IMR-90 (cell line): ENCODE measurements at regions not wholly inside any gene's neighbourhood (a gene's known extent, or its start where the extent isn't known, plus 50 kb on each side); places are given as distances from the start of the nearest gene placed in this dataset.

ENCODE experiments used
- ATAC-seq: fragments of 200-7000 bp; cut with Tn5 transposase; 2 replicates; pipeline ENCODE4 v1.9.1; 2020; ENCODE audit warnings: low read depth, mild to moderate bottlenecking, moderate library complexity
- BruUV-seq: library from RNA; stranded (reverse); fragments of 400-500 nt; replicated peaks from 2 replicates; lab custom pipeline; 2021; lab: Mats Ljungman, UMichigan
- CTCF ChIA-PET: fragments of 300-600 bp; formaldehyde crosslinking; extraction: SDS; loops from one replicate; lab custom pipeline; 2021; ENCODE audit warnings: antibody characterized with exemption; lab: Yijun Ruan, JAX
- POLR2A ChIA-PET: fragments of 300-600 bp; sonication (Branson Sonifier 250); formaldehyde crosslinking; loops from one replicate; lab custom pipeline; 2022; ENCODE audit warnings: antibody characterized with exemption; ENCODE audit not compliant: unreplicated experiment; lab: Charles Lee
- DNase-seq: peaks from one replicate; pipeline ENCODE4 v3.0.0; 2013
- H2AFZ ChIP-seq: replicated peaks from 2 replicates; pipeline ENCODE3; 2013; ENCODE audit warnings: low read length, mild to moderate bottlenecking; ENCODE audit not compliant: poor library complexity
- H2AK5ac ChIP-seq: 2 replicates; pipeline ENCODE4 v1.6.1; 2013; ENCODE audit warnings: low read depth, low read length, inconsistent platforms
- H2AK9ac ChIP-seq: replicated peaks from 2 replicates; pipeline ENCODE3; 2013; ENCODE audit warnings: mild to moderate bottlenecking, low read depth, low read length, moderate library complexity; ENCODE audit not compliant: poor library complexity
- H2BK120ac ChIP-seq: 2 replicates; pipeline ENCODE4 v1.6.1; 2013; ENCODE audit warnings: low read depth, low read length, inconsistent platforms
- H2BK15ac ChIP-seq: 3 replicates; pipeline ENCODE4 v1.6.1; 2013; ENCODE audit warnings: low read depth, low read length, inconsistent platforms
- H2BK20ac ChIP-seq: 2 replicates; pipeline ENCODE4 v1.6.1; 2013; ENCODE audit warnings: low read depth, mild to moderate bottlenecking, inconsistent platforms, low read length, moderate library complexity
- H2BK5ac ChIP-seq: 2 replicates; pipeline ENCODE4 v1.6.1; 2013; ENCODE audit warnings: mild to moderate bottlenecking, low read depth, low read length, inconsistent platforms; ENCODE audit not compliant: poor library complexity, severe bottlenecking
- H3K14ac ChIP-seq: replicated peaks from 2 replicates; pipeline ENCODE4 v1.6.1; 2013; ENCODE audit warnings: low read depth, low read length, inconsistent platforms
- H3K18ac ChIP-seq: 2 replicates; pipeline ENCODE4 v1.6.1; 2013; ENCODE audit warnings: low read depth, low read length, control low read depth
- H3K23ac ChIP-seq: 2 replicates; pipeline ENCODE4 v1.6.1; 2013; ENCODE audit warnings: low read depth, low read length, inconsistent platforms
- H3K27ac ChIP-seq: 2 replicates; pipeline ENCODE4 v1.5.1; 2013; ENCODE audit warnings: mild to moderate bottlenecking, control low read depth, low read length; ENCODE audit not compliant: insufficient read depth
- H3K27me3 ChIP-seq: 2 replicates; pipeline ENCODE4 v1.6.1; 2013; ENCODE audit warnings: low read length; ENCODE audit not compliant: control insufficient read depth, insufficient read depth
- H3K36me3 ChIP-seq: 2 replicates; pipeline ENCODE4 v1.6.1; 2013; ENCODE audit warnings: low read length, mixed read lengths; ENCODE audit not compliant: control insufficient read depth, insufficient read depth
- H3K4ac ChIP-seq: 2 replicates; pipeline ENCODE4 v1.6.1; 2013; ENCODE audit warnings: low read depth, low read length, inconsistent platforms
- H3K4me1 ChIP-seq: 2 replicates; pipeline ENCODE4 v1.6.1; 2013; ENCODE audit warnings: low read length, mixed read lengths; ENCODE audit not compliant: control insufficient read depth, insufficient read depth
- H3K4me2 ChIP-seq: 2 replicates; pipeline ENCODE4 v1.6.1; 2013; ENCODE audit warnings: low read depth, mild to moderate bottlenecking, control low read depth, low read length, moderate library complexity
- H3K4me3 ChIP-seq: 2 replicates; pipeline ENCODE4 v1.5.1; 2013; ENCODE audit warnings: low read depth, mild to moderate bottlenecking, control low read depth, low read length, moderate library complexity; ENCODE audit not compliant: insufficient read depth
- H3K56ac ChIP-seq: 2 replicates; pipeline ENCODE4 v1.6.1; 2013; ENCODE audit warnings: low read length, inconsistent platforms; ENCODE audit not compliant: insufficient read depth; ENCODE audit errors: extremely low read depth
- H3K79me1 ChIP-seq, 2 experiments: 2 replicates each; pipeline ENCODE4 v1.6.1; 2013; ENCODE audit warnings: low read length in 2 of 2, inconsistent platforms in 1 of 2, low read depth in 1 of 2
- H3K9ac ChIP-seq: 2 replicates; pipeline ENCODE4 v1.6.1; 2013; ENCODE audit warnings: low read depth, low read length, control low read depth
- H3K9me1 ChIP-seq: 2 replicates; pipeline ENCODE4 v1.6.1; 2013; ENCODE audit warnings: low read length, inconsistent platforms; ENCODE audit not compliant: insufficient read depth
- H3K9me3 ChIP-seq: 2 replicates; pipeline ENCODE4 v1.6.1; 2013; ENCODE audit warnings: low read length; ENCODE audit not compliant: control insufficient read depth, insufficient read depth
- H4K20me1 ChIP-seq: 2 replicates; pipeline ENCODE4 v1.6.1; 2013; ENCODE audit warnings: low read length, inconsistent platforms; ENCODE audit not compliant: insufficient read depth
- H4K5ac ChIP-seq: 2 replicates; pipeline ENCODE4 v1.6.1; 2013; ENCODE audit warnings: mild to moderate bottlenecking, low read depth, low read length, control low read depth
- H4K8ac ChIP-seq, 2 experiments: 2 replicates each; pipeline ENCODE4 v1.6.1; 2013; ENCODE audit warnings: low read depth in 2 of 2, low read length in 2 of 2, control low read depth in 1 of 2, inconsistent platforms in 1 of 2
- H4K91ac ChIP-seq: 2 replicates; pipeline ENCODE4 v1.6.1; 2013; ENCODE audit warnings: low read depth, low read length, inconsistent platforms; ENCODE audit not compliant: insufficient read depth
- BHLHE40 ChIP-seq: fragments of 150-350 bp; IDR thresholded peaks from 2 replicates; pipeline ENCODE4 v1.6.1; 2016; ENCODE audit warnings: mild to moderate bottlenecking, low read depth, low read length
- CEBPB ChIP-seq: IDR thresholded peaks from 2 replicates; pipeline ENCODE4 v1.6.1; 2012; ENCODE audit warnings: low read depth, low read length, improper control_type of control experiment
- POLR2A ChIP-seq: IDR thresholded peaks from 2 replicates; pipeline ENCODE4 v1.6.1; 2012; ENCODE audit warnings: mild to moderate bottlenecking, low read depth, low read length
- RFX5 ChIP-seq: IDR thresholded peaks from 2 replicates; pipeline ENCODE4 v1.8.0; 2012; ENCODE audit warnings: low read depth, mild to moderate bottlenecking, low read length, moderate library complexity
- SMC3 ChIP-seq: fragments of 150-350 bp; IDR thresholded peaks from 2 replicates; pipeline ENCODE4 v1.6.1; 2016; ENCODE audit warnings: low read depth, mild to moderate bottlenecking, antibody characterized with exemption, low read length, moderate library complexity
- USF2 ChIP-seq: fragments of 150-350 bp; IDR thresholded peaks from 2 replicates; pipeline ENCODE4 v1.6.1; 2017; ENCODE audit warnings: mild to moderate bottlenecking, antibody characterized with exemption, low read length, low read depth
- WGBS, 2 experiments: methylation state at CpG; one replicate each; pipeline versions ENCODE4 v1.1.5 to v1.1.7; 2013; ENCODE audit warnings: missing lambda C conversion rate in 2 of 2; ENCODE audit not compliant: insufficient read length in 1 of 2; ENCODE audit errors: extremely low coverage in 2 of 2; 5-methylcytosine and 5-hydroxymethylcytosine counted together
- dilution Hi-C: fragments of 300-500 bp; cut with HindIII; formaldehyde crosslinking; loops from one replicate; pipeline ENCODE4 v1.14.3; 2018; ENCODE audit warnings: low sequenced_read_pairs; ENCODE audit not compliant: unreplicated experiment
- in situ Hi-C: fragments of 300-500 bp; cut with MboI; formaldehyde crosslinking; loops from 3 replicates; pipeline ENCODE4 v1.14.3; 2019; ENCODE audit warnings: low sequenced_read_pairs, inconsistent platforms, mixed read lengths
- intact Hi-C: fragments of 100-400 bp; cut with micrococcal nuclease; formaldehyde crosslinking; loops from 2 replicates; pipeline ENCODE4 v1.10.0; 2022
- TF ChIP-seq, protein P1 (sequence below): conservative IDR thresholded peaks from 2 replicates; pipeline ENCODE4 v1.5.1; 2012; ENCODE audit warnings: mild to moderate bottlenecking, low read depth, low read length, improper control_type of control experiment

DNA sequence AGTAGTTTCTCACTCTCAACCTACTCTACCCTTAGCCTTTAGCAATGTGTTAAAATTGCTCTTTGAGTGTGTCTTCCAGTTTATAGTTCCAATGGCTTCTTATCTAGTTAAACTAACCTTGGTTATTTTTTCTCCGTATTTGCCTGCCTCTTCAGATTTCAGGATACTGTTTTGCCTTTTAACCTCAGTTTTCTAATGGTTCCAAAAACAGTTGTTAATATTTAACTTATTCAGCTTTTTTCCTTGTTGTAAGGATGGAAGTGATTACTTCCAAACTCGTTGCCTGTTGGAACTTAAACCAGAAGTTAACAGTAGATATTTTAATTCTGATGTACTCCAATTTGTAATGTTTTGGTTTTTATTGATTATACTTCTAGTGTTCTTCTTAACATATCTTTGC is 1574.9 kb downstream of the HACE1 start:
- H2BK120ac ChIP-seq = no peak overlapping the region
- H4K8ac ChIP-seq = no peak overlapping the region
- TF ChIP-seq CEBPB = no peak
- no peak for TF ChIP-seq BHLHE40
- TF ChIP-seq, protein P1, sequence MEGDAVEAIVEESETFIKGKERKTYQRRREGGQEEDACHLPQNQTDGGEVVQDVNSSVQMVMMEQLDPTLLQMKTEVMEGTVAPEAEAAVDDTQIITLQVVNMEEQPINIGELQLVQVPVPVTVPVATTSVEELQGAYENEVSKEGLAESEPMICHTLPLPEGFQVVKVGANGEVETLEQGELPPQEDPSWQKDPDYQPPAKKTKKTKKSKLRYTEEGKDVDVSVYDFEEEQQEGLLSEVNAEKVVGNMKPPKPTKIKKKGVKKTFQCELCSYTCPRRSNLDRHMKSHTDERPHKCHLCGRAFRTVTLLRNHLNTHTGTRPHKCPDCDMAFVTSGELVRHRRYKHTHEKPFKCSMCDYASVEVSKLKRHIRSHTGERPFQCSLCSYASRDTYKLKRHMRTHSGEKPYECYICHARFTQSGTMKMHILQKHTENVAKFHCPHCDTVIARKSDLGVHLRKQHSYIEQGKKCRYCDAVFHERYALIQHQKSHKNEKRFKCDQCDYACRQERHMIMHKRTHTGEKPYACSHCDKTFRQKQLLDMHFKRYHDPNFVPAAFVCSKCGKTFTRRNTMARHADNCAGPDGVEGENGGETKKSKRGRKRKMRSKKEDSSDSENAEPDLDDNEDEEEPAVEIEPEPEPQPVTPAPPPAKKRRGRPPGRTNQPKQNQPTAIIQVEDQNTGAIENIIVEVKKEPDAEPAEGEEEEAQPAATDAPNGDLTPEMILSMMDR = no peak
- no peak for TF ChIP-seq RFX5
- no peak for TF ChIP-seq POLR2A
- TF ChIP-seq SMC3 = no peak
- TF ChIP-seq USF2 = no peak
- no peak overlapping the region for H2AFZ ChIP-seq
- no peak overlapping the region for H3K4me3 ChIP-seq
- no peak overlapping the region for H3K4ac ChIP-seq
- H3K27ac ChIP-seq = no peak overlapping the region
- no peak overlapping the region for H2BK5ac ChIP-seq
- H3K14ac ChIP-seq = no peak overlapping the region
- H2BK20ac ChIP-seq = no peak overlapping the region
- H3K23ac ChIP-seq = no peak overlapping the region
- no TSS peak for BruUV-seq
- H2BK15ac ChIP-seq = no peak overlapping the region
- H3K9me1 ChIP-seq = no peaks in the 10 kb centered on the region
- no peak overlapping the region for H3K56ac ChIP-seq
- H4K91ac ChIP-seq = no peak overlapping the region
- no peaks in the 10 kb centered on the region for H3K79me1 ChIP-seq
- H2AK5ac ChIP-seq = no peak overlapping the region
- H3K9ac ChIP-seq = no peak overlapping the region
- WGBS, 2 experiments = no CpG with 5 or more reads among the region's 2 CpGs
- no peak overlapping the region for H3K18ac ChIP-seq
- ChIA-PET CTCF (no interaction called here), POLR2A (no interaction called here)
- dilution Hi-C loops (no loop called here), in situ Hi-C loops (no loop called here), intact Hi-C loops (no loop called here)
- ATAC-seq = no peak
- H3K36me3 ChIP-seq = no peaks in the 10 kb centered on the region
- no peak overlapping the region for H3K4me2 ChIP-seq
- no peaks in the 10 kb centered on the region for H3K27me3 ChIP-seq
- no peak for DNase-seq
- no peak overlapping the region for H4K5ac ChIP-seq
- no peak overlapping the region for H2AK9ac ChIP-seq
- H3K9me3 ChIP-seq = no peaks in the 10 kb centered on the region
- H4K20me1 ChIP-seq = no peaks in the 10 kb centered on the region
- no peaks in the 10 kb centered on the region for H3K4me1 ChIP-seq
